A549 (cell line): ENCODE measurements at regions not wholly inside any gene's neighbourhood (a gene's known extent, or its start where the extent isn't known, plus 50 kb on each side); places are given as distances from the start of the nearest gene placed in this dataset.
A peak's percentile ranks its signal among the peaks of the same experiment; 100 is the strongest.

Source experiments
- ATAC-seq, 2 experiments: fragments of 200-7000 bp in 1 of 2; fragments of >200 bp in 1 of 2; cut with Nextera tagmentation in 1 of 2; cut with Tn5 transposase in 1 of 2; 3 replicates each; pipeline versions ENCODE4 v1.8.0 to v1.9.1; 2018 to 2020; ENCODE audit warnings: mild to moderate bottlenecking in 1 of 2, moderate library complexity in 1 of 2
- CTCF ChIA-PET: fragments of 300-600 bp; sonication (Branson Sonifier 250); formaldehyde crosslinking; extraction: SDS; loops from one replicate; lab custom pipeline; 2021; ENCODE audit warnings: antibody characterized with exemption, inconsistent platforms; lab: Yijun Ruan, JAX
- POLR2A ChIA-PET: fragments of 350-600 bp; formaldehyde crosslinking; extraction: SDS; loops from one replicate; lab custom pipeline; 2021; ENCODE audit warnings: antibody characterized with exemption, inconsistent platforms; lab: Yijun Ruan, JAX
- DNase-seq, 2 experiments: peaks; one replicate each; pipeline versions ENCODE4 v3.0.0 to v3.0.0-alpha.2; 2011 to 2016; ENCODE audit warnings: low read depth in 1 of 2, low spot score in 1 of 2
- FAIRE-seq: peaks from 2 replicates; lab custom pipeline; 2011; peaks lifted over from hg19 to GRCh38; lab: Jason Lieb, UNC
- H3K27ac ChIP-seq, 2 experiments: fragments of >200 bp; sonication (Bioruptor Twin); formaldehyde crosslinking; 3 replicates each; pipeline ENCODE4 v1.5.1; 2016 to 2017
- H3K4me1 ChIP-seq: fragments of >200 bp; sonication (Bioruptor Twin); formaldehyde crosslinking; 3 replicates; pipeline ENCODE4 v1.6.1; 2016
- H3K4me2 ChIP-seq: fragments of >200 bp; sonication (Bioruptor Twin); formaldehyde crosslinking; 3 replicates; pipeline ENCODE4 v1.6.1; 2016
- H3K4me3 ChIP-seq: fragments of >200 bp; sonication (Bioruptor Twin); formaldehyde crosslinking; 3 replicates; pipeline ENCODE4 v1.5.1; 2016
- H3K9me3 ChIP-seq: fragments of >200 bp; sonication (Bioruptor Twin); formaldehyde crosslinking; 3 replicates; pipeline ENCODE4 v1.6.1; 2016
- CBX2 ChIP-seq: fragments of 200-600 bp; sonication (generic); IDR thresholded peaks from 2 replicates; pipeline ENCODE4 v1.6.1; 2016; ENCODE audit warnings: low read depth, mild to moderate bottlenecking, borderline replicate concordance
- CBX8 ChIP-seq: fragments of 200-600 bp; sonication (generic); IDR thresholded peaks from 2 replicates; pipeline ENCODE4 v1.6.1; 2016
- CHD4 ChIP-seq: fragments of 200-600 bp; sonication (generic); IDR thresholded peaks from 2 replicates; pipeline ENCODE4 v1.6.1; 2016; ENCODE audit warnings: antibody characterized with exemption, mild to moderate bottlenecking, borderline replicate concordance
- E2F6 ChIP-seq: IDR thresholded peaks from 2 replicates; pipeline ENCODE4 v1.6.1; 2012; ENCODE audit warnings: low read depth, borderline replicate concordance
- EP300 ChIP-seq, 2 experiments: fragments of >200 bp; sonication (Bioruptor Twin); formaldehyde crosslinking; IDR thresholded peaks; 2 replicates in 1 of 2; 3 replicates in 1 of 2; pipeline ENCODE4 v1.6.1; 2016 to 2017
- FOSB ChIP-seq: fragments of 250-450 bp; sonication (Bioruptor Pico); IDR thresholded peaks from 2 replicates; pipeline ENCODE4 v1.5.0; 2020; ENCODE audit warnings: mild to moderate bottlenecking, moderate library complexity
- FOSL2 ChIP-seq, 2 experiments: fragments of 450-650 bp in 1 of 2; fragments of >200 bp in 1 of 2; sonication (Bioruptor Twin) in 1 of 2; formaldehyde crosslinking; IDR thresholded peaks; 2 replicates each; pipeline versions ENCODE4 v1.5.0 to v1.6.1; 2016 to 2020; ENCODE audit warnings: mild to moderate bottlenecking in 1 of 2, moderate library complexity in 1 of 2
- GATA3 ChIP-seq: IDR thresholded peaks from 2 replicates; pipeline ENCODE4 v1.6.1; 2012; ENCODE audit warnings: borderline replicate concordance
- HEYL ChIP-seq: fragments of 250-450 bp; sonication (Bioruptor Pico); IDR thresholded peaks from 2 replicates; pipeline ENCODE4 v1.8.0; 2021; ENCODE audit warnings: mild to moderate bottlenecking, moderate library complexity
- HOXB13 ChIP-seq: fragments of 250-450 bp; sonication (Bioruptor Pico); IDR thresholded peaks from 2 replicates; pipeline ENCODE4 v1.5.0; 2020; ENCODE audit warnings: low read depth, mild to moderate bottlenecking, moderate library complexity
- HOXB5 ChIP-seq: fragments of 250-450 bp; sonication (Bioruptor Pico); IDR thresholded peaks from 2 replicates; pipeline ENCODE4 v1.5.0; 2020; ENCODE audit warnings: mild to moderate bottlenecking, moderate library complexity
- JUN ChIP-seq, 2 experiments: fragments of >200 bp; sonication (Bioruptor Twin); formaldehyde crosslinking; IDR thresholded peaks; 2 replicates in 1 of 2; 3 replicates in 1 of 2; pipeline ENCODE4 v1.6.1; 2016 to 2017
- JUNB ChIP-seq: fragments of >200 bp; sonication (Bioruptor Twin); formaldehyde crosslinking; IDR thresholded peaks from 2 replicates; pipeline ENCODE4 v1.6.1; 2016
- KDM1A ChIP-seq: fragments of 200-600 bp; sonication (generic); IDR thresholded peaks from 2 replicates; pipeline ENCODE4 v1.6.1; 2016; ENCODE audit warnings: low read depth, mild to moderate bottlenecking
- MAZ ChIP-seq: fragments of 150-350 bp; IDR thresholded peaks from 2 replicates; pipeline ENCODE4 v1.6.1; 2014; ENCODE audit warnings: antibody characterized with exemption, low read depth, low read length, borderline replicate concordance
- NFE2L2 ChIP-seq: fragments of 150-350 bp; conservative IDR thresholded peaks from 2 replicates; pipeline ENCODE4 v1.6.1; 2014; ENCODE audit warnings: low read length
- NPAS2 ChIP-seq: fragments of 250-450 bp; sonication (Bioruptor Pico); IDR thresholded peaks from 2 replicates; pipeline ENCODE4 v1.8.0; 2022; ENCODE audit warnings: mild to moderate bottlenecking, moderate library complexity, borderline replicate concordance
- RAD21 ChIP-seq, 2 experiments: fragments of >200 bp in 1 of 2; sonication (Bioruptor Twin) in 1 of 2; formaldehyde crosslinking in 1 of 2; IDR thresholded peaks in 1 of 2; conservative IDR thresholded peaks in 1 of 2; 2 replicates in 1 of 2; 3 replicates in 1 of 2; pipeline ENCODE4 v1.6.1; 2012 to 2018; ENCODE audit warnings: inconsistent platforms in 1 of 2
- RCOR1 ChIP-seq: fragments of 150-350 bp; IDR thresholded peaks from 2 replicates; pipeline ENCODE4 v1.6.1; 2014; ENCODE audit warnings: antibody characterized with exemption, low read length, low read depth
- RFX5 ChIP-seq: fragments of 450-650 bp; IDR thresholded peaks from 2 replicates; pipeline ENCODE4 v1.7.1; 2014; ENCODE audit warnings: antibody characterized with exemption, mild to moderate bottlenecking, moderate library complexity
- RNF2 ChIP-seq: fragments of 200-600 bp; sonication (generic); IDR thresholded peaks from 2 replicates; pipeline ENCODE4 v1.6.1; 2016; ENCODE audit warnings: low read depth, mild to moderate bottlenecking, antibody characterized with exemption, moderate library complexity, borderline replicate concordance
- TP53 ChIP-seq: fragments of 250-450 bp; sonication (Bioruptor Pico); IDR thresholded peaks from 2 replicates; pipeline ENCODE4 v1.5.0; 2021; ENCODE audit warnings: mild to moderate bottlenecking, moderate library complexity
- ZC3H11A ChIP-seq: fragments of 450-650 bp; IDR thresholded peaks from 2 replicates; pipeline ENCODE4 v1.6.1; 2014; ENCODE audit warnings: antibody characterized with exemption, mild to moderate bottlenecking
- WGBS: methylation state at CpG from one replicate; pipeline ENCODE4 v1.1.6; 2017; ENCODE audit errors: missing lambda C conversion rate; 5-methylcytosine and 5-hydroxymethylcytosine counted together
- TF ChIP-seq, protein P1 (sequence below): fragments of 150-350 bp; IDR thresholded peaks from 2 replicates; pipeline ENCODE4 v1.6.1; 2014; ENCODE audit warnings: low read depth, mild to moderate bottlenecking, low read length
- TF ChIP-seq, protein P2 (sequence below): IDR thresholded peaks from 2 replicates; pipeline ENCODE4 v1.6.1; 2012

GRCh38 chr9:87193151-87193550 is 245.8 kb upstream of the GAS1 start (continued):
- TF ChIP-seq, protein P1, sequence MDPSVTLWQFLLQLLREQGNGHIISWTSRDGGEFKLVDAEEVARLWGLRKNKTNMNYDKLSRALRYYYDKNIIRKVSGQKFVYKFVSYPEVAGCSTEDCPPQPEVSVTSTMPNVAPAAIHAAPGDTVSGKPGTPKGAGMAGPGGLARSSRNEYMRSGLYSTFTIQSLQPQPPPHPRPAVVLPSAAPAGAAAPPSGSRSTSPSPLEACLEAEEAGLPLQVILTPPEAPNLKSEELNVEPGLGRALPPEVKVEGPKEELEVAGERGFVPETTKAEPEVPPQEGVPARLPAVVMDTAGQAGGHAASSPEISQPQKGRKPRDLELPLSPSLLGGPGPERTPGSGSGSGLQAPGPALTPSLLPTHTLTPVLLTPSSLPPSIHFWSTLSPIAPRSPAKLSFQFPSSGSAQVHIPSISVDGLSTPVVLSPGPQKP: no peak
- TF ChIP-seq MAZ: no peak
- TF ChIP-seq NFE2L2: no peak
- TF ChIP-seq JUN (IDR thresholded peaks at IDR 0.05): no peak

GRCh38 chr9:87193925-87194868 is 246.9 kb upstream of the GAS1 start:
- no peak overlapping the region for H3K4me2 ChIP-seq
- no peak overlapping the region for H3K4me3 ChIP-seq
- WGBS: 16% methylated on average over 9 of the region's 9 CpGs
- DNase-seq: no peak
- no peaks in the 10 kb centered on the region; the same call in 2 of the 3 replicates for H3K9me3 ChIP-seq
- TF ChIP-seq GATA3 (no peak), HOXB5 (CRISPR knock-in tag) (no peak), JUNB (no peak), FOSB (CRISPR knock-in tag) (no peak), RNF2 (no peak), RAD21 (conservative IDR thresholded peaks at IDR 0.05 in 1 of 2, IDR thresholded peaks at IDR 0.05 in 1 of 2) (no peak), KDM1A (no peak), RFX5 (no peak), MAZ (no peak), ZC3H11A (no peak), HEYL (no peak), CBX2 (no peak), RCOR1 (no peak), NPAS2 (no peak), HOXB13 (no peak), EP300 (IDR thresholded peaks at IDR 0.05) (no peak), FOSL2 (IDR thresholded peaks at IDR 0.05) (no peak), FOSL2 (CRISPR knock-in tag; IDR thresholded peaks at IDR 0.05) (no peak)
- TF ChIP-seq, protein P2, sequence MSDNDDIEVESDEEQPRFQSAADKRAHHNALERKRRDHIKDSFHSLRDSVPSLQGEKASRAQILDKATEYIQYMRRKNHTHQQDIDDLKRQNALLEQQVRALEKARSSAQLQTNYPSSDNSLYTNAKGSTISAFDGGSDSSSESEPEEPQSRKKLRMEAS: no peak
- H3K27ac ChIP-seq: no peak overlapping the region
- POLR2A ChIA-PET: no interaction called here
- no peaks in the 10 kb centered on the region for H3K4me1 ChIP-seq
- no peak for ATAC-seq
- CTCF ChIA-PET: interaction anchor here (0.6 kb wide), 1 partner anchor 88 kb away, joined by 3 read pairs; no protein-coding TSS in a partner anchor
- no peak for FAIRE-seq

GRCh38 chr9:87195306-87195705 is 248.0 kb upstream of the GAS1 start:
- Histone ChIP-seq H3K4me1 (no peaks in the 10 kb centered on the region), H3K9me3 (no peaks in the 10 kb centered on the region; the same call in 2 of the 3 replicates), H3K4me3 (no peak overlapping the region), H3K27ac (no peak overlapping the region), H3K4me2 (no peak overlapping the region)
- no peak for TF ChIP-seq TP53 (CRISPR knock-in tag)
- no peak for TF ChIP-seq CBX8
- no peak for TF ChIP-seq CHD4
- TF ChIP-seq FOSL2 (IDR thresholded peaks at IDR 0.05): no peak
- TF ChIP-seq FOSL2 (CRISPR knock-in tag; IDR thresholded peaks at IDR 0.05): peak; percentile 26; the same call in 1 of the 2 replicates
- TF ChIP-seq E2F6: no peak
- no peak for ATAC-seq
- FAIRE-seq: no peak
- CTCF ChIA-PET: no interaction called here
- POLR2A ChIA-PET: no interaction called here
- DNase-seq: no peak
